Ovary (tissue), 7 donors: ENCODE measurements at regions not wholly inside any gene's neighbourhood (a gene's known extent, or its start where the extent isn't known, plus 50 kb on each side); places are given as distances from the start of the nearest gene placed in this dataset.

Experiments
- DNase-seq, 5 donors: peaks; one replicate each; pipeline ENCODE4 v3.0.0-alpha.2; 2019 to 2020
- H3K27ac ChIP-seq, 2 donors: fragments of 200-600 bp; one replicate each; pipeline versions ENCODE4 v1.5.1 to v1.8.0; 2019 to 2022
- H3K27me3 ChIP-seq: fragments of 200-600 bp; one replicate; pipeline ENCODE4 v1.8.0; 2022
- H3K36me3 ChIP-seq: fragments of 200-600 bp; sonication (generic); one replicate; pipeline ENCODE4 v1.5.1; 2019
- H3K4me1 ChIP-seq: one replicate; pipeline ENCODE4 v1.8.1; 2013; ENCODE audit warnings: mild to moderate bottlenecking, moderate library complexity; ENCODE audit not compliant: insufficient read depth
- H3K4me3 ChIP-seq: fragments of 200-600 bp; sonication (generic); one replicate; pipeline ENCODE4 v1.5.1; 2017
- H3K9me3 ChIP-seq, 2 donors: fragments of 200-600 bp in 1 of 2; sonication (generic) in 1 of 2; one replicate each; pipeline versions ENCODE4 v1.5.1 to v1.8.1; 2013 to 2019; ENCODE audit warnings: mild to moderate bottlenecking in 1 of 2, moderate library complexity in 1 of 2
- CTCF ChIP-seq, 3 donors: fragments of 450-650 bp in 2 of 3; fragments of 200-600 bp in 1 of 3; IDR thresholded peaks; one replicate each; pipeline versions ENCODE4 v1.5.1 to v1.8.0; 2016 to 2022; ENCODE audit warnings: antibody characterized with exemption in 3 of 3, mild to moderate bottlenecking in 1 of 3
- EP300 ChIP-seq: sonication (generic); formaldehyde crosslinking; IDR thresholded peaks from one replicate; pipeline ENCODE4 v1.6.1; 2017; ENCODE audit warnings: antibody characterized with exemption
- POLR2A ChIP-seq: fragments of 450-650 bp; IDR thresholded peaks from one replicate; pipeline ENCODE4 v1.6.1; 2017; ENCODE audit warnings: antibody characterized with exemption, mild to moderate bottlenecking, moderate library complexity
- WGBS, 3 donors: extraction: QIAGEN DNeasy Blood & Tissue Kit in 1 of 3; methylation state at CpG; one replicate each; pipeline versions ENCODE4 v1.1.5 to v1.1.7; 2013 to 2017; 5-methylcytosine and 5-hydroxymethylcytosine counted together
- intact Hi-C, 4 donors: fragments of 100-400 bp; cut with DNase I; formaldehyde crosslinking; loops; one replicate each; pipeline versions ENCODE4 v1.11.0 to v1.15.1; 2022 to 2023
- donor health status: DM: no; HTN: no; CAD: no; lungs with moderate emphysema.
- donor health status: DM: no; HTN: no; CAD: no.
- donor health status: Bipolar disorder and iron deficiency.
- donor health status: DM: no; HTN: no; CAD: no.
- donor health status: DM: yes; HTN: yes; CAD: no.

- Histone ChIP-seq H3K9me3 (no peaks in the 10 kb centered on the region), H3K27me3 (no peaks in the 10 kb centered on the region), H3K4me1 (no peaks in the 10 kb centered on the region), H3K4me3 (no peak overlapping the region), H3K36me3 (no peaks in the 10 kb centered on the region), H3K27ac (no peak overlapping the region)
- no peak for TF ChIP-seq EP300
- DNase-seq: no peak
- intact Hi-C loops: no loop called here
- 85 to 98% (median 89%) methylated on average over 24 to 28 of the region's 28 CpGs for WGBS, 3 donors
These were observed 59.6 kb upstream of the PRL start for GRCh38 chr6:22356362-22356940.

GRCh38 chr6:22357724-22358189 is 60.9 kb upstream of the PRL start:
- Histone ChIP-seq H3K27ac (no peak overlapping the region), H3K4me3 (no peak overlapping the region), H3K9me3 (no peaks in the 10 kb centered on the region), H3K4me1 (no peaks in the 10 kb centered on the region), H3K27me3 (no peaks in the 10 kb centered on the region), H3K36me3 (no peaks in the 10 kb centered on the region)
- intact Hi-C loops: no loop called here
- TF ChIP-seq CTCF (IDR thresholded peaks at IDR 0.05): no peak
- TF ChIP-seq POLR2A: no peak
- no peak for TF ChIP-seq EP300
- no peak for DNase-seq

DNA sequence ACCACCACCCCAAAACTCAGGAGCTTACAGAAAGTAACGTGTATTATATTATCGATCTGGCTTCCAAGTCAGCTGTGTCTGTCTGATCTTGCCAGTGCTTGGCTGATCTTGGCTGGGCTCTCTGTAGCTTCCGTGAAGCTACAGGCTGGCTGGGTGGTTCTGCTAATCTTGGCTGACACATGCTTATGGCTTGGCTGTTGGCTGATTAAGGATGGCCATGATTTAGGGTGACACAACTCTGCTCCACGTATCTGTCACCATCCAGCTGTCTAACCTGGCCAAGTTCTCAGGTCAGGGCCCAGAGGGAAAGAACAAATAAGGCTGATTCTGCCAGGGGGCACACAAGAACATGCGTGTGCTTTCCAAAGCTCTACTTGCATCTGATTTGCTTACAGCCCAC is 64.7 kb upstream of the PRL start:
- WGBS, 3 donors: 87 to 94% (median 92%) methylated on average over 5 of the region's 5 CpGs
- DNase-seq: no peak
- H3K4me1 ChIP-seq: peaks cover 2% of the 10 kb centered on the region
- no peaks in the 10 kb centered on the region for H3K27me3 ChIP-seq
- H3K4me3 ChIP-seq: no peak overlapping the region
- TF ChIP-seq CTCF (IDR thresholded peaks at IDR 0.05) (no peak), POLR2A (no peak), EP300 (no peak)
- H3K27ac ChIP-seq: no peak overlapping the region
- intact Hi-C loops: no loop called here
- no peaks in the 10 kb centered on the region for H3K9me3 ChIP-seq
- no peaks in the 10 kb centered on the region for H3K36me3 ChIP-seq

GRCh38 chr6:22362361-22362760 is 65.5 kb upstream of the PRL start:
- no peaks in the 10 kb centered on the region for H3K27me3 ChIP-seq
- 62 to 66% (median 65%) methylated on average over 3 of the region's 3 CpGs for WGBS, 3 donors
- DNase-seq: no peak
- H3K36me3 ChIP-seq: no peaks in the 10 kb centered on the region
- intact Hi-C loops: no loop called here
- H3K27ac ChIP-seq: no peak overlapping the region
- no peak overlapping the region for H3K4me3 ChIP-seq
- no peak for TF ChIP-seq EP300
- no peak for TF ChIP-seq POLR2A
- TF ChIP-seq CTCF (IDR thresholded peaks at IDR 0.05): no peak
- H3K9me3 ChIP-seq: no peaks in the 10 kb centered on the region
- H3K4me1 ChIP-seq: peaks cover 2% of the 10 kb centered on the region

DNA sequence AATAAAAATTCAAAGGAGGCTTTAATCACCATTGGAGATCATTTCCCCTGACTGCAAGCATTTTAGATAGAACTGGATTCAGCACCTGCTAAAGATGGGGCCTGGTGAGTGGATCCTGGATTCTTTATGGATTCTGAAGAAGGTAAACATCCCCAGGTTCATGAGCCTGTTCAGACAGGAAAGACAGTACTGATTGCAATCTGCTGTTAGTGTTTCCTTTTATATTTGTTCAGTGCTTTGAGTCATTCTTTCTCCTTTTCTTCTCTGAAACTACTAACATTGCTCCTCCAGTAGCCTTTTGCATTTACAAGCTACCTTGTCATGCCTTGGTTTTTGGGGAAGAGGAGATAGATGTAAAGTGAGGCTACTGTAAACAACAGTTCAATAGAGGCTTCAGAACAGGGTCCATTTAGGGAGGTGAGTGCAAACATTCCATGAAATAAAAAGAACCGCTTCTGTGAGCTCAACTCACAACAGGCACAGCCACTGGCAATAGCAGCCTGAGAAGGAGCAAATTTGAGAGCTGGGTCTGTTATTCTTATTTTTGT is 66.4 kb upstream of the PRL start:
- Histone ChIP-seq H3K4me1 (peaks cover 2% of the 10 kb centered on the region), H3K9me3 (no peaks in the 10 kb centered on the region), H3K27me3 (no peaks in the 10 kb centered on the region), H3K4me3 (no peak overlapping the region), H3K27ac (no peak overlapping the region), H3K36me3 (no peaks in the 10 kb centered on the region)
- TF ChIP-seq CTCF (IDR thresholded peaks at IDR 0.05) (no peak), POLR2A (no peak), EP300 (no peak)
- DNase-seq: no peak
- 94 to 97% (median 96%) methylated on average over 1 of the region's 1 CpG for WGBS, 3 donors
- intact Hi-C loops: no loop called here
